Ecto neural progenitor cell (in vitro differentiated cells): ENCODE measurements at regions not wholly inside any gene's neighbourhood (a gene's known extent, or its start where the extent isn't known, plus 50 kb on each side); places are given as distances from the start of the nearest gene placed in this dataset.
"Not testable (repeated sequence)": the region's sequence is repeated elsewhere in the genome, so short reads cannot be mapped to it uniquely, and the experiment has no call there.

Experiments used
- DNase-seq: peaks from one replicate; pipeline ENCODE4 v3.0.0-alpha.2; 2018; ENCODE audit warnings: low spot score

DNA sequence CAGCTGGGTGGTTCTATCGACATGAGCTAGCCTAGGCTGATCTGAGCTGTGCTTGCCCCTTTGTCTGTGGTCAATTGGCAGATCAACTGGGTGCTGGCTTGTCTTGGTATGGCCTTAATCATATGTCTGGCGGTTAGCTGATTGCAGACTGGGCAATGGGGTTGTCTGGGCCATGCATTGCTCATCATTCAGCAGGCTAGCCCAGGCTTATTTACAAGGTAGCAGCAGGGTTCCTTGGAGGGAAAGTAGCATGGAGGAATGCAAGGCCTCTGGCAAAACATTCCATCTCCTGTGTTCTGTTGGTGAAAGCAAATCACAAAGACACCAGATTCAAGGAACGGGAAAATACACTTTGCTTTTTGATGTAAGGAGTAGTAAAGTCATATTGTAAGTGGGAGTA, 84.0 kb upstream of the IVNS1ABP start:
- DNase-seq = peak; percentile 54

DNA sequence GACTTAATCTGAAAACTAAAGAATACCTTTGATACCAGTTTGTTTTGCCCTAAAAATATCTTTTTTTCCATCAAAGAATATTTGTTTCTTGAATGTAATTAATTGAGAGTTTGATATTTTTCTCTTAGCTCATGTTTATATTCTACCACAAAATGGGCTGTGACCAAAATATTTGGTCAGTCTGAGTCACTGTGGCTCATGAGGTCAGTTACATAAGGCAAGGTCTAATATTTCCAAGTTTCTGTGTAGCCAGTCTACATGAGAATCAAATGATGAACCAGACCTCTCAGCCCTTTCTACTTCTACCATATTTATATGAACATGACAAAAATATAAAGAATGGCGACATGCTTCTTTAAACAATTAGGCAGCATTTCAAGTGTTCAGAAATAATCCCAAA, 83.0 kb upstream of the IVNS1ABP start:
- no peak for DNase-seq

DNA sequence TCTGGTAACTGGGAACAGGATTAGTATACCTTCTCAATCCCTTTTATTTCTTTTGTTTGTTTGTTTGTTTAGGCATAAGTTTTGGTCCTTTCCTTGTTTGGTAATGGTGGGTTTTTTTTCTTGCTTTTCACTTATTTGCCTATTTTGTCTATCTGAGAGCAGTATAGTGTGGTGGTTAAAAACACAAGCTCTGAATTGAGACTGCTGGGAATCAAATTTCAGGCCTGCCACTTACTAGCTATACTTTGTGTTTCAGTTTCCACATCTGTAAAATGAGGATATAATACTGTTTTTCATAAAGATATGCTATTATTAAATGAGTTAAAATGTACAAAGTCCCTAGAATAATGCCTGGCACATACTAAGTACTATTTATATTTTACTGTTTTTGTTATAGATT, 81.6 kb upstream of the IVNS1ABP start:
- DNase-seq = no peak

DNA sequence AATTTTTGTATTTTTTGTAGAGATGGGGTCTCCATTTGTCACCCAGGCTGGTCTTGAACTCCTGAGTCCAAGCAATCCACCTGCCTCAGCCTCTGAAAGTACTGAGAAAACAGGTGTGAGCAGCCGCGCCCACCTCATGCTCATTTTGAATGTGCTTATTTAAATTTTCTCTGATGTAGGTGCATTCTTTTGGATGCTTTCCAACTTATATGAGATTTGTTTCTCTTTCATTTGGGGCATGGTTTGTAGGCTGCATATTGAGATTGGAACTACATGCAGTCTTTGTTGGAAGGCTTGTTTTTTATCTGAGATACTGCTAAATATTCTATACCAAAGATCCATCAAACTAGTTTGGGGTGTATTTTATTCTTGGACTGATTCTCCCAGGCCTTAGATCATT, 81.0 kb upstream of the IVNS1ABP start:
- DNase-seq = no peak

DNA sequence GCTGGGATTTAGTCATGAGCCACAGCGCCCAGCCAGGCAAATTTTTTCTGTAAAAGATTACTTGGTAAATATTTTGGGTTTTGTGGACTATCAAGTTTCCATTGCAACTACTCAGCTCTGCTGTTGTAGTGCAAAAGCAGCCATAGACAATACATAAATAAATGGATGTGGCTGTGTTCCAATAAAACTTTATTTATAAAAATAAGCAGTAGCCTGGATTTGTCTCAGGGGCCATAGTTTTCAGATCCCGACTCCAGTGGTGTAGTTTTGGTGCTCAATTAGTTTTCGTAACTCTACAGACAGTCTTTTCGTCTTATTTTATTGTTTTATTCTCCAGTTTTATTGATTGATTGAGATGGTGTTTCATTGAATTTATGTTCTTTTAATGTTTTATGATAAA, 80.1 kb upstream of the IVNS1ABP start:
- DNase-seq = no peak

DNA sequence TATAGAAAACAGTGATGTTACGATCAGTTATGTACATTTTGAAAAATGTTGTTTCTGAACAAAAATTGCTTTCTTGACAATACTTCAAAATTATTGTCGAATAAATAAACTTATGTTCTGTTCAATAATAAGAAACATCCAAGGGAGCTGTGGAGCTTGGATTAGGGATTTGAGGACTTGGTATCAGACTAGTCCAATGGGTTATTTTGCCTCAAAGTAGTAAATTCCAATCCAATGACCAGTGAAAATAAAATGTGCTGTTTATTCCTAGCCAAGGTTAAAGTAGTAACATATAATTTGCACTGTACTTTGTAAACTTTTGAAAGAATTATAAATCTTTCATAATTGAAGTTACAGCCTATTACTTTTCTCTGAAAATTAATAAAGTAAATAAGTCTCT, 79.1 kb upstream of the IVNS1ABP start:
- no peak for DNase-seq

DNA sequence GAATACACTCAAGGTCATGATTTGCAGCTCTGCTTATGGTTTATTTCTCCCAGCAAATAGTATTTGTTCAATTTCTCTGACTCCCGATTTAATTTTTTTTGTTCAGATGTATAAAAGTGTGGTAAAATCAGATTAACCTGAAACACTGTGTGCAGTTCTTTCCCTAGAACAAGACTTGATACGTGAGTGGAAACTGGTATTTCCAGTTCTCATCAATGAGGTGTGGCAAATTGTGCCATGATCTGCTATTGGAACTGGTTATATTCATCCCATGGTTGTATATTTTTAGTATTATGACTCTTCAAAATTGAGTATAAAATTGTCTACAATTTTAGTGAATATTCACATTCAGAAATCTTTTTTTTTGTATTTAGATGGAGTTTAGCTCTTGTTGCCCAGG, 76.8 kb upstream of the IVNS1ABP start:
- DNase-seq = no peak

DNA sequence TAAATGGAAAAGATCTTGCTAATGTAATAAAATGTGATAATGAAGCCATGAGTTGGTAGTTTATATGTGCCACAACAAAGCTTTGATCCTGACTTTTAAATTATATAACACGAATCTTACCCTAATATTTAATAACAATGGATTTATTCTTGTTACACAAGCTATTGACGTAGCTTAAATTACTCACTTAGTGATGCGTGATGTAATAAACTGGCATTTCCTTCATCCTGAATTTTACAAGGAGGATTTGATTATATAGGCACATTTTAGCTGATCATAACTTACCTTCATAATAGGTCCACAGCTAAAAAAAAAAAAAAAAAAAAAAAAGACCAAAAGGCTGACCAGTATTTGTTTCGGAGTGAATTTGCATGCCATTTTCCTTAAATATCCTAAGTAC, 76.2 kb upstream of the IVNS1ABP start:
- DNase-seq = no peak

DNA sequence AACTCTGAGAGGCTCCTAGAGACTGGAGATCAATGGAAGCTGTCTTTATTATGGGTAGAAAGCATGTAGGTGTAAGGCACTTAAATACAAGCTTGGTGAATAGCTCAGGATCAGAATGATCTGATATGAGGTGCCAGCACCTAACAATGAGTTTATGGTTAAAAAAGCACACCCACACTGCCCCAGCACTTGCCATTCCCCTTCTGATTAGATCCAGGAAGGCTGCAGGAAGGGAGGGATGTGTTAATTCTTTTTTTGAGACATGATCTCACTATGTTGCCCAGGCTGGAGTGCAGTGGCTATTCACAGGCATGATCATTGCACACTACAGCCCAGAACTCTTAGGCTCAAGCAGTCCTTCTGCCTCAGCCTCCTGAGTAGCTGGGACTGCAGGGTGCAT, 71.8 kb upstream of the IVNS1ABP start:
- DNase-seq = no peak

DNA sequence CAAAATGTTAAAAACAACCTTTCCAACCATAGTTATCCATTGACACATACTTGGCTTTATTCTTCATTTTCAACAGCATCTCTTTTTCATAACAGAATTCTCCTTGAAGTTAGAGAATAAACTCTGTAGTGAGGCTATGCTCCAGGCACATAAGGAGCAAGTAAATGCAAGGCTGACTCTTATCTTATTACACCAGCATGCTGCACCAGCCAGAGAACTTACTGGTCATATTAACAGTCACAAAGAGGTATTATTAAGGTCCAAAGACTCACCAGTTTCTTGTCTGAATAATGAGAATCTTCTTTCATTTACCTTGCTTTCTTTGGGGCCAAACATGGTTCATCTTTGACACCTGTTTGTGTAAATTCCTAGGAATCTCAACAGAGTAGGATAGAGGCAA, 71.3 kb upstream of the IVNS1ABP start:
- DNase-seq = no peak

DNA sequence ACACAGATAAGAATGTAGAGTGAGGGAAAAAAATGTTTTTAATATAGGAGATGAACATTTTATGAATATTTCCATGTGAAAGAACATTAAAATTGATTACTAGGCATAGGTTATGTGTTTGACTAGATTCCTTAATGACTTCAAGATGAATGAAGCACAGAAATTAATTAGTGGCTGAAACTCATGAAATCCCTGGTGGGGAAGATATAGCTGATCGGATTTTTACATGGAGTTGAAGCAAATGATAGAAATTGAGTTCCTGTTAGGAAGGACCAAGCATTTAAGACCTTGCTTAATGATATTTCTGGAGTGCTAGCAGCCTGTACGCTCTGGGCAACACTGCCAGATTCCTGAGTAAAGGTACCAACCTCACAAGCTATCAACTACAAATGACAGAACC, 68.9 kb upstream of the IVNS1ABP start:
- no peak for DNase-seq

DNA sequence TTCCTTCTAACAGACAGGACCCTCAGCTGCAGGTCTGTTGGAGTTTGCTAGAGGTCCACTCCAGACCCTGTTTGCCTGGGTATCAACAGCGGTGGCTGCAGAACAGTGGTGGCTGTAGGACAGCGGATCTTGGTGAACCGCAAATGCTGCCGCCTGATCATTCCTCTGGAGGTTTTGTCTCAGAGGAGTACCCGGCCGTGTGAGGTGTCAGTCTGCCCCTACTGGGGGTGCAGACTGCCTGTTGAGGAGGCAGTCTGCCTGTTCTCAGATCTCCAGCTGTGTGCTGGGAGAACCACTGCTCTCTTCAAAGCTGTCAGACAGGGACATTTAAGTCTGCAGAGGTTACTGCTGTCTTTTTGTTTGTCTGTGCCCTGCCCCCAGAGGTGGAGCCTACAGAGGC, 66.8 kb upstream of the IVNS1ABP start:
- DNase-seq = not testable (repeated sequence)

DNA sequence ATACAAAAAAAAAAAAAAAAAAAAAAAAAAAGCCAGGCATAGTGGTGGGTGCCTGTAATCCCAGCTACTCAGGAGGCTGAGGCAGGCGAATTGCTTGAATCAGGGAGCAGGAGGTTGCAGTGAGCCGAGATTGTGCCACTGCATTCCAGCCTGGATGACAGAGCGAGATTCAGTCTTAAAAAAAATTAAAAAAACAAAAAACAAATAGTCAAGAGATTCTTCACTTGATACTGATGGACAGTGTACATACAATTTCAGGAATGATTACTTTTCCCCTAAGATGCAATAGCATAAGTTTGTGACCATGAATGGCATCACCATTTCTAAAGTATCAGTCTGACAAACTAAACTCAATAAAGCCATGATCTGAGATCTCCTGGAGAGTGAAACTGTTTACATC, 60.8 kb upstream of the IVNS1ABP start:
- DNase-seq = no peak

DNA sequence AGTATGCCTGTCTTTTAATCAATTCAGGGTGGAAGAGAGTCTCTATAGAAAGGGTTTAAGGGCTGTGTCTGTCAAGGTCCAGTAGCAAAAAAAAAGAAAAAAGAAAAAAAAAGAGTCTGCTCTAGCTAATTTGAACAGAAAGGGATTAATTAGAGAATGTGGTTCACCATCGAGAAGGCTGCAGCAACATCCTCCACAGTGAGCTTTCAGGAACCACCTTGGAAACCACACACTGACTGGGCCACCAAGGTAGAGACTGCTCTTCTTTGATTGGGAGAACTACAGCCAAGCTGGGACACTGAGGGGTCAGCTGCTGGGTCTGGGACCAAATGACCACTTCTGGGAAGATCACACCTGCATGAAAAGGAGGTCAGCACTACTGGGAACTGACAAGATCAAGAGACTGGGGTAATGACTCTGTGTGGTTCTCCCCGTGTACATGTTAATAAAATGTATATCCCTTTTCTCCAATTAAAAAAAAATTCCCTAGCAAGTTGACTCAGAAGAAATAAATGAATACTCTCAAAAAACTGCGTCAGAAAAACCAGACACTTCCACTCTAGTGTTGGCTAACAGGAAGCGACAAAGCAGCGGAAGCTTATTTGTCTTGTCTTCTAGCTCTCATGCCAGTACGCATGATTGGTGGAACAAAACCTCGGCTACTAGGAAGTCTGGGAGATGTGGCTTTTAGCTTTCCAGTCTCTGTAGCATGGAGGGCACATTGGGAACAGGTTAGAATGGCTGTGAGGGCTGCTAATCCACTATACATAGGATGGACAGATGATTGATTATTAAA, 60.0 kb upstream of the IVNS1ABP start:
- DNase-seq = no peak

DNA sequence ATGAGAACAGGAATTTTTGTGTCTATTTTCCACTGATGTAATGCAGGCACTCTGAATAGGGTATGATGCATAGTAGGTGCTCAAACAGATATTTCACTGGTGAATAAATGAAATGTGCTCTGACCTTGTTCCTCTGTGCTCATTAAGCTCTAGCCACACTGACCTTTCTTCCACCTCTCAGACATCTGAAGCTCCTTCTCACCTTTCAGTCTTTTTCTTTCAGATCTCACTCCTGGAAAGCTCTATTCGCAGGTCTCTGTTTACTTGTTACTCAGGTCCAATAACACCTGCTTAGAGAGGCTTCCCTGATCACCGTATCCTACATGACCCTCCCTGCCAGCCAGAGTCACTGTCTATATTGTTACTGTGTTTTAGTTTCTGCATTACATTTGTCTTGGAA, 59.2 kb upstream of the IVNS1ABP start:
- DNase-seq = no peak

DNA sequence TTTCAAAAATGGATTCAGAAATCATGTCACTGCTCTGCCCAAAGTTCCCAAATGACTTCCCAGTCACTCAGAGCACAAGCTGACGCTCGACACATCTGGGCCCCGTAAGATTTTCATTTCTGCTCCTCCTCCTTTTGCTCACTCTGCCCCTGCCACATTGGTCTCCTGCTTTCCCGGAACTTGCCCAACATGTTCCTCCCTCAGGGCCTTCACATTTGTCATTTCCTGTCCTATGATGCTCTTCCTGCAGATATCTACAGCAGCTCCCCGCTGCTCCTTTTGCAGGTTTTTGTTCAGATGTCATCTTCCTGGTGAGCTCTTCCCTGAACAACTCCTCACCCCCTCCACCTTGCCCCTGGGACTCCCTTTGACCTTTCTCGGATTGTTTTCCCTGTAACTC, 58.5 kb upstream of the IVNS1ABP start:
- no peak for DNase-seq

DNA sequence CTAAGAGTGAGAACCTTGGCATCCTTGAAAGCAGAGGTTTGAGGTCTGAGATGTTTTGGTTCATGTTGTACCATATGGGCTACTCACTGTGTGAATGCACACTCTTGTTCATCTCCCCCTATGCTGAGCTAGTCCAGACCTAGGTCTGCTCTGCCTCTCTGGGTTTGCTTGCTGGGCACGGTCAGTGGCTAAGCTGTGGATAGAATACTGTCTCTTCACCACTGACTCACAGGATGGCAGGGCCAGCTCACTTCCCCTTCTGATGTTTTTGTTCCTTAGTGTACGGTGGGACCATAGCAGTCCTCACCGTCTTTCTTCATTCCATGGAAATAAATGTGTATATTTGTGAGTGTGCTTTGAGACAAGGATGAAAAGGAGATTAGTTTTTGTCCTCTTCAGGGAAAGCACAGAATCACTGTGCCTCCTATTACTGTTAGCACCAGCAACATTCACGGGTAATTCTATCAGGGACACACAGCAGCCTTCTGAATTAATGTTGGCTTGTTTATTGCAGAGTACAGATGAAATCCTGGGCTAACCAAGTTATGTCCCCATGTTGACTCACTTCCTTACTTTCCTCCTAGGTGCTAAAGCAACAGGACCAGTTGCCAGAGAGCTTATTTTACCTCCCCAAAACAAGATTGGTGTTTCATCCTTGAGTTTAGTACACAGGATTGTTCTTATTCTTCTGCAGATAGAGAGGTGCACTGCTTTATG, 56.9 kb upstream of the IVNS1ABP start:
- DNase-seq = no peak

DNA sequence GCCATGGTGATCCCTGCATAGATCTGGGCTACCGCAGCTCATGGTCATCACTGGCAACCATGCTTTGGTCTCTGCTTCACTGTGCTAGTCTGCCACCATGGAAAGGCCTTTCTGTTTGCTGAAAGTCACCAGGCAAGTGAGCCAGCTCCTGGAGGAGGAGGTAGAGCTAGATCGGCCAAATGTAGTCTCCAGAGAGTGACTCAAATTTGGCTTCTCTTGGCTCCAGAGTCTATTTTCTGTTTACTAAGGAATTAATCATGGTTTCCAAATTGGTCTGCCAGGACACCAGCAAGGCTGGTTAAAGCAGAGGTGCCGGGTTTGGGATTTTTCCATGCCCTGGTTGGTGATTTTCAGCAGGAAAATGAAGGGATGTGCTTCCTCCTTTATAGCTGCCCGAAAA, 52.7 kb upstream of the IVNS1ABP start:
- DNase-seq = no peak

DNA sequence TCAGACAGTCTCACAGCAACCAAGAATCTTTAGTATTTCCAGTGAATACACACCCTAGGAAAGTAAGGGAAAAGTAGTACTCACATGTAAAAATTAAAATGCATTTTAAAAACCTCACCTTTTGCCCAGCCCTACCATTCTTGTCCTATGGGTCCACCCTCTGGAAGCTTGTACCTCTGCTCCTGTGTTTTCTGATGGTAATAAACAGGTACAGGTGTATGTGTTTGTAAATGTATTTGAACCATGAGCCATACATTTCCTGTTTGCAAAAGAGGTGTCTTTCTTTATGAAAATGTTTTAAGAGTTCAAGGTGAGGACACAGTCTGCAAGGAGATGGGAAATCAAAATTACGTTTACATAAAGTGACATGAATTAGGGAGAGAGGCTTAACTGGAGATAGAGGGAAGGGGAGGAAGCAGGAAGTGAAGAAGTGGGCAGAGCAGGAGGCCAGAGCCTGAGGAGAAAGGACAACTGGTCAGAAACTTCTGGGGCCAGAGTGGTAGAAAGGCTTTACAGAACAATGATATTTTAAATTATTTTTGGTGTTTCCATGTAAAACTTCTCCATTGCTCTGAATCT, 52.0 kb upstream of the IVNS1ABP start:
- no peak for DNase-seq

DNA sequence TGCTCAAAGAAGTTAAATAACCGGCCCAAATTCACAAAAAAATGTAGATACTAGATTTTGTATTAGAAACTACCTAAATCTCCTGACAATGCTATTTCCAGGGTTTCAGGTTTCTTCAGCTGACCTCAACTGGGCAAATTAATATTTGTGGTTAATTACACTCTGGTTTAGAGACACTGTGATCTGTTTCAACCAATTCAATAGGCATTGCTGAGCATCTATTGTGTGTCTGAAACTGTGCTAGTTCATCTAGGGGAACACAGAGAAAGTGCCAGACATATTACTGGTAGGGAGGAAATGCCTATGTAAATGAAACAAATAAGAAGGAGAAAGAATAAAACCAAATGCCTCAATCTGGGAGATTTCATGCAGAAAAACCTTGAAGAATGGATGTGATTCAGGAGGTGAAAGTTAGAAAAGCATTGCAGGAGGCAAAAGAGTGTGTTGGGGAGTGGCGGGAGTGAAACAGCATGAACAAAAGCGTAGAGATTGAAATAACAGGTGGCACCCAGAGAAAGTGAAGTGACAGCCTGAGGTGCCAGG, 51.3 kb upstream of the IVNS1ABP start:
- DNase-seq = no peak

DNA sequence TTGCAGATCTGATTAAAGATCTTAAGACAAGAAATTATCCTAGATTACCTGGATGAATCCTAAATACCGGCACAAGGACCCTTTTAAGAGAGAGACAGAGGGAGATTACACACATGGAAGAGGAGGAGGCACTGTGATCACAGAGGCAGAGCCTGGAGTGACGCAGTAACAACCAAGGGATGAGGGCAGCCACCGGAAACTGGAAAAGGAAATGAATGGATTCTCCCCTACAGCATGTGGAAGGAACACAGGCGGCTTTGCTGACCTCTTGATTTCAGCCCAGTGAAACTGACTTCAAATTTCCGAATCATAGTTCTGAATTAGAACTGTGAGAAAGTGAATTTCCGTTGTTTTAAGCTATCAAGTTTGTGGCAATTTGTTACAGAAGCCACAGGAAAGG, 50.2 kb upstream of the IVNS1ABP start:
- no peak for DNase-seq
